GM21390 (cell line): ENCODE measurements at regions not wholly inside any gene's neighbourhood (a gene's known extent, or its start where the extent isn't known, plus 50 kb on each side); places are given as distances from the start of the nearest gene placed in this dataset.

Experiments
- ATAC-seq: cut with Tn5 transposase; IDR thresholded peaks from one replicate; pipeline ENCODE4 v1.9.1; 2021; ENCODE audit not compliant: unreplicated experiment

- no peak for ATAC-seq
These were observed 137.1 kb upstream of the GAS1 start for GRCh38 chr9:87084407-87084806.

GRCh38 chr9:87085073-87085472 is 137.8 kb upstream of the GAS1 start:
- no peak for ATAC-seq

- ATAC-seq, result no peak
These were observed 138.2 kb upstream of the GAS1 start for GRCh38 chr9:87085521-87085920.

- ATAC-seq, result no peak
These were observed 139.0 kb upstream of the GAS1 start for GRCh38 chr9:87086221-87086818.

- no peak for ATAC-seq
These were observed 139.9 kb upstream of the GAS1 start for GRCh38 chr9:87087197-87087596.

GRCh38 chr9:87088192-87088591 is 140.9 kb upstream of the GAS1 start:
- ATAC-seq, result no peak

GRCh38 chr9:87088621-87089365 is 141.5 kb upstream of the GAS1 start:
- ATAC-seq, result no peak

- no peak for ATAC-seq
These were observed 142.2 kb upstream of the GAS1 start for GRCh38 chr9:87089506-87089905.

- no peak for ATAC-seq
These were observed 142.6 kb upstream of the GAS1 start for GRCh38 chr9:87089929-87090328.

- no peak for ATAC-seq
These were observed 146.5 kb upstream of the GAS1 start for GRCh38 chr9:87093777-87094176.

- ATAC-seq, result no peak
These were observed 148.6 kb upstream of the GAS1 start for GRCh38 chr9:87095951-87096350.

GRCh38 chr9:87096506-87096905 is 149.2 kb upstream of the GAS1 start:
- no peak for ATAC-seq

GRCh38 chr9:87097238-87097637 is 149.9 kb upstream of the GAS1 start:
- ATAC-seq, result no peak

- no peak for ATAC-seq
These were observed 152.1 kb upstream of the GAS1 start for GRCh38 chr9:87099407-87099806.

GRCh38 chr9:87100001-87100400 is 152.7 kb upstream of the GAS1 start:
- no peak for ATAC-seq

GRCh38 chr9:87102126-87102525 is 154.8 kb upstream of the GAS1 start:
- no peak for ATAC-seq

- ATAC-seq, result no peak
These were observed 159.8 kb upstream of the GAS1 start for GRCh38 chr9:87107072-87107471.

- ATAC-seq, result no peak
These were observed 161.4 kb upstream of the GAS1 start for GRCh38 chr9:87108661-87109060.

GRCh38 chr9:87109231-87109631 is 161.9 kb upstream of the GAS1 start:
- no peak for ATAC-seq

- ATAC-seq, result no peak
These were observed 162.5 kb upstream of the GAS1 start for GRCh38 chr9:87109851-87110250.

GRCh38 chr9:87111010-87111409 is 163.7 kb upstream of the GAS1 start:
- ATAC-seq, result no peak

GRCh38 chr9:87112656-87113055 is 165.3 kb upstream of the GAS1 start:
- ATAC-seq, result no peak

- no peak for ATAC-seq
These were observed 166.6 kb upstream of the GAS1 start for GRCh38 chr9:87113874-87114273.
